Endothelial cell of umbilical vein (primary cell): ENCODE measurements at regions not wholly inside any gene's neighbourhood (a gene's known extent, or its start where the extent isn't known, plus 50 kb on each side); places are given as distances from the start of the nearest gene placed in this dataset.

Source experiments
- BruUV-seq: library from RNA; stranded (reverse); fragments of 400-500 nt; replicated peaks from 2 replicates; lab custom pipeline; 2021; lab: Mats Ljungman, UMichigan
- CTCF ChIA-PET: fragments of 300-600, 350-600 bp; sonication (Branson Sonifier 250); formaldehyde crosslinking; loops from one replicate; lab custom pipeline; 2021; ENCODE audit warnings: antibody characterized with exemption, inconsistent platforms; lab: Charles Lee
- POLR2A ChIA-PET: fragments of 300-600, 350-600 bp; sonication (Branson Sonifier 250); formaldehyde crosslinking; loops from one replicate; lab custom pipeline; 2021; ENCODE audit warnings: antibody characterized with exemption, inconsistent platforms; lab: Charles Lee
- DNase-seq: peaks from one replicate; pipeline ENCODE4 v3.0.0-alpha.2; 2011; ENCODE audit warnings: low read depth, low spot score
- FAIRE-seq: peaks from 2 replicates; lab custom pipeline; 2011; peaks lifted over from hg19 to GRCh38; lab: Jason Lieb, UNC
- H2AFZ ChIP-seq: 2 replicates; pipeline ENCODE4 v1.6.0; 2012; ENCODE audit warnings: low read depth, low read length, control low read depth, inconsistent platforms
- H3K27ac ChIP-seq: 2 replicates; pipeline ENCODE4 v1.5.1; 2011; ENCODE audit warnings: low read depth, mild to moderate bottlenecking, control low read depth, low read length, moderate library complexity; ENCODE audit not compliant: insufficient read depth
- H3K27me3 ChIP-seq, 2 experiments: 2 replicates each; pipeline versions ENCODE4 v1.6.0 to v1.6.1; 2011; ENCODE audit warnings: low read length in 2 of 2, mixed read lengths in 1 of 2; ENCODE audit not compliant: control insufficient read depth in 2 of 2, insufficient read depth in 2 of 2
- H3K36me3 ChIP-seq, 2 experiments: 2 replicates in 1 of 2; 3 replicates in 1 of 2; pipeline ENCODE4 v1.5.1; 2011; ENCODE audit warnings: low read length in 2 of 2, mild to moderate bottlenecking in 1 of 2, moderate library complexity in 1 of 2; ENCODE audit not compliant: control insufficient read depth in 2 of 2, insufficient read depth in 2 of 2; ENCODE audit errors: extremely low read depth in 1 of 2
- H3K4me1 ChIP-seq: 3 replicates; pipeline ENCODE4 v1.5.1; 2011; ENCODE audit warnings: mild to moderate bottlenecking, low read length; ENCODE audit not compliant: control insufficient read depth, insufficient read depth; ENCODE audit errors: extremely low read depth
- H3K4me2 ChIP-seq: 2 replicates; pipeline ENCODE4 v1.6.1; 2011; ENCODE audit warnings: low read length, control low read depth, mixed read lengths; ENCODE audit not compliant: insufficient read depth
- H3K4me3 ChIP-seq, 3 experiments: fragments of 200-600 bp in 1 of 3; sonication (generic), shearing (Covaris generic) in 1 of 3; replicated peaks in 1 of 3; 2 replicates each; pipeline ENCODE4 v1.5.1; 2011 to 2016; ENCODE audit warnings: control low read depth in 3 of 3, low read length in 3 of 3, mild to moderate bottlenecking in 2 of 3, inconsistent platforms in 1 of 3, low read depth in 1 of 3, moderate library complexity in 1 of 3; ENCODE audit not compliant: insufficient read depth in 1 of 3
- H3K79me2 ChIP-seq: 2 replicates; pipeline ENCODE4 v1.6.0; 2012; ENCODE audit warnings: low read length, inconsistent platforms; ENCODE audit not compliant: control insufficient read depth, insufficient read depth
- H3K9ac ChIP-seq: replicated peaks from 2 replicates; pipeline ENCODE3; 2011; ENCODE audit warnings: low read length, control low read depth; ENCODE audit not compliant: insufficient read depth; ENCODE audit errors: extremely low read depth
- H3K9me1 ChIP-seq: replicated peaks from 3 replicates; pipeline ENCODE4 v1.6.0; 2011; ENCODE audit warnings: mild to moderate bottlenecking, low read length; ENCODE audit not compliant: control insufficient read depth, insufficient read depth; ENCODE audit errors: extremely low read depth
- H3K9me3 ChIP-seq: replicated peaks from 2 replicates; pipeline ENCODE4 v1.5.1; 2012; ENCODE audit warnings: low read length, inconsistent platforms; ENCODE audit not compliant: control insufficient read depth, insufficient read depth
- H4K20me1 ChIP-seq: replicated peaks from 2 replicates; pipeline ENCODE3; 2011; ENCODE audit warnings: mild to moderate bottlenecking, low read length; ENCODE audit not compliant: control insufficient read depth, insufficient read depth; ENCODE audit errors: extremely low read depth
- EZH2 ChIP-seq: IDR thresholded peaks from 2 replicates; pipeline ENCODE4 v1.6.1; 2012; ENCODE audit warnings: borderline replicate concordance, low read depth, mild to moderate bottlenecking, moderate library complexity, low read length, inconsistent platforms; ENCODE audit not compliant: severe bottlenecking
- FOS ChIP-seq: IDR thresholded peaks from 2 replicates; pipeline ENCODE4 v1.6.1; 2011; ENCODE audit warnings: mild to moderate bottlenecking, low read length, moderate library complexity, borderline replicate concordance; ENCODE audit not compliant: insufficient read depth
- GATA2 ChIP-seq: IDR thresholded peaks from 2 replicates; pipeline ENCODE4 v1.7.0; 2011; ENCODE audit warnings: low read depth, mild to moderate bottlenecking, moderate library complexity, mixed read lengths, low read length; ENCODE audit not compliant: insufficient read length, insufficient read depth
- JUN ChIP-seq: IDR thresholded peaks from 2 replicates; pipeline ENCODE4 v1.6.1; 2011; ENCODE audit warnings: borderline replicate concordance, low read depth; ENCODE audit not compliant: insufficient read length, insufficient read depth
- MAX ChIP-seq: IDR thresholded peaks from 2 replicates; pipeline ENCODE4 v1.6.1; 2011; ENCODE audit not compliant: insufficient read depth, insufficient read length
- MYC ChIP-seq: IDR thresholded peaks from one replicate; pipeline ENCODE4 v1.6.1; 2011; ENCODE audit warnings: mild to moderate bottlenecking, low read depth, low read length
- POLR2A ChIP-seq: IDR thresholded peaks from 2 replicates; pipeline ENCODE4 v1.6.1; 2012; ENCODE audit warnings: low read depth, mild to moderate bottlenecking, control low read depth, low read length
- POLR2AphosphoS5 ChIP-seq: IDR thresholded peaks from 2 replicates; pipeline ENCODE4 v1.6.1; 2012; ENCODE audit warnings: low read depth, mild to moderate bottlenecking, control low read depth, low read length, moderate library complexity; ENCODE audit not compliant: insufficient read depth
- dilution Hi-C: fragments of 300-500 bp; cut with MboI; formaldehyde crosslinking; loops from one replicate; pipeline ENCODE4 v1.15.0; 2019; ENCODE audit warnings: low sequenced_read_pairs; ENCODE audit not compliant: extremely low pct_ligation_motif_present
- intact Hi-C: fragments of 100-400 bp; cut with micrococcal nuclease; formaldehyde crosslinking; loops from one replicate; pipeline ENCODE4 v1.10.0; 2022
- TF ChIP-seq, protein P1 (sequence below), 2 donors: IDR thresholded peaks; 1 replicate in 1 of 2; 2 replicates in 1 of 2; pipeline ENCODE4 v1.5.1; 2011; ENCODE audit warnings: low read length in 2 of 2, mild to moderate bottlenecking in 2 of 2, moderate library complexity in 2 of 2, control low read depth in 1 of 2, inconsistent platforms in 1 of 2, low read depth in 1 of 2; ENCODE audit not compliant: insufficient read depth in 1 of 2; ENCODE audit errors: extremely low read depth in 1 of 2

DNA sequence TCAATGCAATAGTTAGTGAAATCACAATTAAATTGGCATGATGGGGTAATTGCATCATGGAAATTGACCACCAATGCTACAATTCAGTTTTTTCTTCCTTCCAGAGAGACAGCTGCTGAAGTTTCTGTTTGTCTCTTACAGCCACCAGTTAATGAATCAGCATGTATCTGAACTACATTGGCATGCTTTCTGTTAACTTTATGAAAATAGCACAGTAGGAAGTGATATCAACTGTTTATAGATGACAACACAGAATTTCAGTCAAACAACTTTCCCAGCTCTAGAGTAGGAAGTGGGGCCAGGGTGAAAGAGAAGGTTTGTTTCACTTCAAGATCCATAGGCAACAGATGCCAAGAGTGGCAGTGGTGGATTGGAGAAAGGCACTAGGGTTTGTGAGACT, 339.6 kb upstream of the VWC2 start:
- DNase-seq (no peak), FAIRE-seq (no peak)
- intact Hi-C loops, result no loop called here
- H3K4me2 ChIP-seq, result no peak overlapping the region
- ChIA-PET POLR2A (no interaction called here), CTCF (no interaction called here)
- no peak overlapping the region for H3K4me3 ChIP-seq
- BruUV-seq, result no TSS peak
- H3K9me1 ChIP-seq, result no peaks in the 10 kb centered on the region
- no peak overlapping the region for H3K27ac ChIP-seq
- no peaks in the 10 kb centered on the region for H3K4me1 ChIP-seq
- H2AFZ ChIP-seq, result no peak overlapping the region
- peaks cover 5% of the 10 kb centered on the region for H3K9me3 ChIP-seq
- no peaks in the 10 kb centered on the region for H3K27me3 ChIP-seq
- no peak overlapping the region for H3K9ac ChIP-seq
- no peaks in the 10 kb centered on the region for H3K36me3 ChIP-seq
- no peaks in the 10 kb centered on the region for H4K20me1 ChIP-seq
- no peak for TF ChIP-seq FOS
- TF ChIP-seq EZH2, result no peak
- TF ChIP-seq MYC, result no peak
- TF ChIP-seq POLR2A, result no peak
- TF ChIP-seq POLR2AphosphoS5, result no peak
- TF ChIP-seq, protein P1, sequence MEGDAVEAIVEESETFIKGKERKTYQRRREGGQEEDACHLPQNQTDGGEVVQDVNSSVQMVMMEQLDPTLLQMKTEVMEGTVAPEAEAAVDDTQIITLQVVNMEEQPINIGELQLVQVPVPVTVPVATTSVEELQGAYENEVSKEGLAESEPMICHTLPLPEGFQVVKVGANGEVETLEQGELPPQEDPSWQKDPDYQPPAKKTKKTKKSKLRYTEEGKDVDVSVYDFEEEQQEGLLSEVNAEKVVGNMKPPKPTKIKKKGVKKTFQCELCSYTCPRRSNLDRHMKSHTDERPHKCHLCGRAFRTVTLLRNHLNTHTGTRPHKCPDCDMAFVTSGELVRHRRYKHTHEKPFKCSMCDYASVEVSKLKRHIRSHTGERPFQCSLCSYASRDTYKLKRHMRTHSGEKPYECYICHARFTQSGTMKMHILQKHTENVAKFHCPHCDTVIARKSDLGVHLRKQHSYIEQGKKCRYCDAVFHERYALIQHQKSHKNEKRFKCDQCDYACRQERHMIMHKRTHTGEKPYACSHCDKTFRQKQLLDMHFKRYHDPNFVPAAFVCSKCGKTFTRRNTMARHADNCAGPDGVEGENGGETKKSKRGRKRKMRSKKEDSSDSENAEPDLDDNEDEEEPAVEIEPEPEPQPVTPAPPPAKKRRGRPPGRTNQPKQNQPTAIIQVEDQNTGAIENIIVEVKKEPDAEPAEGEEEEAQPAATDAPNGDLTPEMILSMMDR (IDR thresholded peaks at IDR 0.05; ENCODE audit: extremely low read depth in 1 of 2, insufficient read depth in 1 of 2, low read depth in 1 of 2, low read length in 2 of 2), result no peak
- no peak for TF ChIP-seq GATA2
- TF ChIP-seq JUN, result no peak
- no peak for TF ChIP-seq MAX
- dilution Hi-C loops, result no loop called here
- H3K79me2 ChIP-seq, result no peaks in the 10 kb centered on the region
